ENCODE measurements at regions not wholly inside any gene's neighbourhood (a gene's known extent, or its start where the extent isn't known, plus 50 kb on each side); places are given as distances from the start of the nearest gene placed in this dataset.

- no peak for DNase-seq (ENCODE audit: low read depth)
Measured at GRCh38 chr2:2872713-2873449, 504.7 kb downstream of the EIPR1 start.

DNA sequence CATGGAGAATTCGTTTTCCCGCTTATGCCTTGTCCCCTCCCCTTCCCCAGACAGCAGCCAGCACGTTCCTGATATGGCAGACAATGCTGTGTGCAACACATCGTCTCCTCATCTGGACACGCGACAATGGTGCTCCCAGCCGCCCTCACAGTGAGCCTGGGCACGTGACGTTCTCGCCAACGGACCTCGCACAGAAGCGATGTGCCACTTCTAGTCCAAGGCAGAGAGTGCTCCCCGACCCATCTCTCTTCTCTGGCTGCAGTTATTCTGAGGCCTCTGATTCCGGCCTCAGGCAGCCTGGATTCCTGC lies 505.4 kb downstream of the EIPR1 start:
- no peak for DNase-seq (ENCODE audit: low read depth)

DNA sequence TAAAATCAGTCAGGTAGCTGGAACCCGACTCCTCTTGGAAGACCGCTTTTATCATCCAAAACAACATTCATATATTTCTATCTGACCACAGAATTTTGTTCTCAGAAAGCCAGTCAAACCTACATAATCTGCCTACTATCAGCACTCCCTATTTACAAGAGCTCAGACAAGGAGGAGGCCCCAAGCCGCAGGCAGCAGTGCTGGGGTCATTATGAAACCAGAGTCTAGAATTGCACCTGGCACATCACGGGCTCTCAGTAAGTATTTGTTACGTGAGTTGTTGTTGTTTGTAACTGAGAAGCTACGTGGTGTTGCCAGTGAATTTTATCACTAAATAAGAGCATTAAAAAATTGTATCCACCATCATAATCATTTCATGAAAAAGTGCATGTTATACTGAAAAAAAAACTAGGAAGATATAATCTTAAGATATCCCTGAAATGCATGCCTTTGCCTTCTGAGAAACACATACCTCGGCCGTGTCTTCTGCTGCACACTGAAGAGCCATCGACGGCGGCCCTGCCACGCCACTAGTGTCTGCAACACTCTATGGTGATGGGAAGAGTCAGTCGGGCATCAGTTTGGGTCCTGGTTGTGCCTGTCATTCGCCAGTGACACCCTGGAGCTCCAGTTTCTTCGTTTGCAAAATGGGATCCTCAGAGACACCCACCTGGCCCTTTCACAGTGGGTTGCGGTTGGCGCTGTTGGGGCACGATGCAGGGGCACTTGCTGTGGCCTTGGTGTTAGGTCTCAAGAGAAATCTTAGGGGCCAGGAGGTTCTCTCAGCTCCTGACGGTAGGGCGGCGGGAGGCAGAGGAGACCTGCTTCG lies 505.9 kb downstream of the EIPR1 start:
- no peak for DNase-seq (ENCODE audit: low read depth)

DNA sequence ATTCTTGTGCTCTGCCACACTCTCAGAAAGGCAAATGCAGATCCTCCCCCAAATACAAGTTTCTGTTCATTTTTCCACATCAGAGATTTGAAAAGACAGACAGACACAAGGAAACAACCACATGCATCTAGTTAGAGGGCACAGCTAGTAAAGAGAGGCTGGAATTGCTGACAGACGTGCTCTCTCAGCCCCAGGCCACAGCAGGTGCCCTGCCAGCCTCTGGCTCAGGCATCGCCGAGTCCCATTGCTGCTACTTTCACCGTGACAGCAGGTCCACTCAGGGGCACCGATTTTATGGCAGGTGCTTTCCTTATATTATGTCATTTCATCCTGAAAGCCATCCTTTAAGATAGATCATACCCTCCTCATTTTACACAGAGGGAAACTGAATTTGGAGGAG lies 507.5 kb downstream of the EIPR1 start:
- no peak for DNase-seq (ENCODE audit: low read depth)

DNA sequence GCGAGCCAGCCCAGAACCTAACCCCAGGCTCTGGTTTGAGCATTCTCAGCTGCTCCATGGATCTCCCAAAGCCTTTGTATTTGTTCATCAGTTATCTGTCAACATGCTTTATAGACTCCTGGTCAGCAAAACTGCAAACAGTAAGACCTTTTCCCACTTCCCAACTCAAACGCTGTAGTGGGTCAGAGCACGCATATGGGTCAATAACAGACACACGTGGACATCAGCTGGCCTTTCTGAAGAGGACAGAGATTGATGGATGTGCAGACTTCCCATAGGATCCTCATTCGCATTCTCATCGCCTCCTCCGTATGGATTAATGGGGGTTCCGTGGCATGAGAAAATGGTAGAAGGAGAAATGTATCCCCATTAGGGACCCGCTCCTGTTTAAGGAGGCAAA lies 508.1 kb downstream of the EIPR1 start:
- no peak for DNase-seq (ENCODE audit: low read depth)

DNA sequence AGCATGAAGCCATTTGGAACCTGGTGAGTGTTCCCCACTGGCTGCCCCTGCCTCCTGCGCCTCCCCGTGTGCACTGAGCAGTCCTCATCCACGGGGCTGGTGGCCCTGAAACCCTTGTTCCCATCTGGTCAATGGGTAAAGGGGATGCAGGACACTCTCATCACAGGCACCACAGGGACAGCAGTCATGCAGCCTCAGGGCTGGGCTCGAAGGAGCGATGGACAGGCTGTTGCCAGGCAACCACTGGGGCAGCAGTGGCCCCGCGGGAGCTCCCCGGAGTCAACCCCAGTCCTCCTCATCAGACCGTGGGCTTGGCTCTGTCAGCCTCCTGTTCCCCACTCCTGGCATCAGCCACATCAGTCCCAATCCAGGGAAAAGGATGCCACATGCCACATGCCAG lies 509.5 kb downstream of the EIPR1 start:
- DNase-seq (ENCODE audit: low read depth): no peak

GRCh38 chr2:2867397-2867979 lies 510.1 kb downstream of the EIPR1 start:
- no peak for DNase-seq (ENCODE audit: low read depth)

DNA sequence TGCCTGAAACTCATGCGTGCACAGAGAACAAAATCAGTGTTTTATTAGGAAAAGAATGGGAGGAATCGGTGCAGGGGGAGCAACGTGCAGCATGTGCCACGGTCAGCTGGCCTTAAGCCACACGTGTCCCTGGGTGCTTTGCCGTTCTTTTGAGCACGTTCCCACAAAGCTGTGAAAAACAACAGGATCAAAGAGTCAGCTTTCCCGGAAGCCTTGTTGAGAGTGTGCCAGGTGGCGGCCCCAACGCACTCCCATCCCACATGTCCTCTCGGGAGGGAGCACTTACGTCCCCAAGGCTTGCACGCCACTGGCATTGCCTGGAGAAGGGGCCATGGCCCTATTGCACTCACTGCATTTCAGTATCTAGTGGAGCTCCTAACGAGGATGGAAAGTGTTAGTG lies 511.2 kb downstream of the EIPR1 start:
- no peak for DNase-seq (ENCODE audit: low read depth)

DNA sequence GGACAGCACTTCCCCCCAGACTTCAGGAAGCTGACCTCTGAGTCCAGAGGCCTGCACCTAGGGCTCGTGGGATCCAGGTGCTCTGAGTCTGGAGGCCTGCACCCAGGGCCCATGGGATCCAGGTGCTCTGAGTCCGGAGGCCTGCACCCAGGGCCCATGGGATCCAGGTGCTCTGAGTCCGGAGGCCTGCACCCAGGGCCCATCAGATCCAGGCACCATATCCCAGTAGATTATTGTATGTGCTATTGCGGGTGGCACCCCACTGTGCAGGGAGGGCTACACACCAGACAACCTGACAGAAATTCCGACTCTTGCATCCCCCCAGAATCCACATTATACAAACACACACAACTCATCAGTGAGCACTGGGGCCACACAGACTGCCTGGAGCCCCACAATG lies 515.2 kb downstream of the EIPR1 start:
- DNase-seq (ENCODE audit: low read depth): no peak

DNA sequence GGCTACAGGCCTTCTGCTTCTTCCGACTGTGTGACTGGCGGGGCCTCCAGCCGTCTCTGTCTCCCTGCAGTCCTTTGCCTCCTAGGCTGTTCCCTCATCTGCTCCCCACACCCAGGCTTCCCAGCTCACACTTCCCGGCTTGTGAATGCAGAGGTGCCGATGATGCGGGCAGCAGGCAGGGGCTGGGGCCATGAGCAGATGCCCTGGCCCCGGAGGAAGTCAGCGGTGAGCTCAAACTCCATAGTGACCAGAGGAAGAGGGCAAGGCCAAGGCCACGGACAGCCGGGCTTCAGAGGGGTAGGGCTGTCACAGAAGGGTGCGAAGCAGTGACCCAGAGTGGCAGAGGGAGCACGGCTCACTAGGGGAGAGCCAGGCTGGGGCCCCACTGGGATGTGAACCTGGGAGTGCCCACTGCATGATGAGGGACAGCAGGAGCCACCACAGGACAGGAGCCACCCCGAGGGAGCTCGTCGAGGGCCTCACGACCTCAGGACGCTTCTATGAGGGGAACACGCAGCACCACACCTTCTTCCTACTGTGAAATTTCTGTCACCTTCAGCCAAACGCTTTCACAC lies 515.9 kb downstream of the EIPR1 start:
- DNase-seq (ENCODE audit: low read depth): no peak

DNA sequence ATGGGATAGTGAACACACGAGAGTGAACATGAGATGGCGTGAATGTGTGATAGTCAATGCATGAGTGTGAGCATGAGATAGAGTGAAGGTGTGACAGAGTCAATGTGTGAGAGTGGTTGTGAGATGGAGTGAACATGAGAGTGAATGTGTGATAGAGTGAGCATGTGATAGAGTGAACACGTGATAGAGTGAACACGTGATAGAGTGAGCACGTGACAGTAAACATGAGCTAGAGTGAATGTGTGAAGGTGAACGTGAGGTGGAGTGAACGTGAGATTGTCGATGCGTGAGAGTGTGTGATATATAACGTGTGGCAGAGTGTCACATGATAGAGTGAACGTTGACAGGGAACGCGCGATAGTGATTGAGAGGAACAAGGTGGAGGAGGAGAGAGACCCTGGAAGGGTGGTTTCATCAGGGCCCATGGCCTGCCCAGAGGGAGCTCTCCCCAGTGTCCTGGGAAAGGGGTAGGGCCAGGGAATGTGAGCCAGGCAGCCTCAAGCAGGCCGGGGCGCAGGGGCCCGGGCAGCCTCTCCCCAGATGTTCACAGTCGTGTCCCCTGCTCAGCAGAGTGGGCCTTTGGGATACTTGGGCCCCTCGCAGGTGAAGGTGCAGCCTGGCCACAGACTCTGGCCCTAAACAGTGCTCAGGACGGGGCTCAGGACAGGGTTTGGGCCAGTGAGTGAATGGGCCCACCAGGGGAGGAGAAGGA lies 516.9 kb downstream of the EIPR1 start:
- DNase-seq (ENCODE audit: low read depth): no peak

DNA sequence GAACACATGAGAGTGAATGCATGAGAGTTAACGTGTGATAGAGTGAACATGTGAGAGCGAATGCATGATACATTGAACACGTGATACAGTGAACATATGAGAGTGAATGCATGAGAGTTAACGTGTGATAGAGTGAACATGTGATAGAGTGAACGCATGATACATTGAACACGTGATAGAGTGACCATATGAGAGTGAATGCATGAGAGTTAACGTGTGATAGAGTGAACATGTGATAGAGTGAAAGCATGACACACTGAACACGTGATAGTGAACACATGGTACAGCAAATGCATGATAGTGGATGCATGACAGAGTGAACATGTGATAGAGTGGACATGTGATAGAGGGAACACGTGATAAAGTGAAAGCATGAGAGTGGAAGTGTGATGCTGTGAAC lies 517.9 kb downstream of the EIPR1 start:
- DNase-seq (ENCODE audit: low read depth): no peak

DNA sequence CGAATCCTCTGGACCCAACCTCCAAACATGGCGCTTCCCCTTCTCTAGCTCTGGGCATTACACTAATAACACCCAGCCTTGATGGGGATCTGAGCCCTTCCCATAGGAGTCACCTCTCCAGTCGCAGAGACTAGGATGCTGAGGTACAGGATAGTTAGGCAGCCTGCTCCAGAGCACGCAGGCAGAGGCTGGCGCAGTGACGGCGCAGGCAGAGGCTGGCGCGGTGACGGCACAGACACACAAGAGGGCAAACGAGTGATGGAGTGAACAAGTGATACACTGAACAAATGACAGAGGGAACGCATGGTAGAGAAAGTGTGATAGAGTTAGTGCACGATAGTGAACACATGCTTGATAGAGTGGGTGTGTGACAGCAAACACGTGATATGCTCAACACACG lies 518.5 kb downstream of the EIPR1 start:
- no peak for DNase-seq (ENCODE audit: low read depth)

- DNase-seq (ENCODE audit: low read depth): no peak
Measured at GRCh38 chr2:2856723-2857415, 520.7 kb downstream of the EIPR1 start.

DNA sequence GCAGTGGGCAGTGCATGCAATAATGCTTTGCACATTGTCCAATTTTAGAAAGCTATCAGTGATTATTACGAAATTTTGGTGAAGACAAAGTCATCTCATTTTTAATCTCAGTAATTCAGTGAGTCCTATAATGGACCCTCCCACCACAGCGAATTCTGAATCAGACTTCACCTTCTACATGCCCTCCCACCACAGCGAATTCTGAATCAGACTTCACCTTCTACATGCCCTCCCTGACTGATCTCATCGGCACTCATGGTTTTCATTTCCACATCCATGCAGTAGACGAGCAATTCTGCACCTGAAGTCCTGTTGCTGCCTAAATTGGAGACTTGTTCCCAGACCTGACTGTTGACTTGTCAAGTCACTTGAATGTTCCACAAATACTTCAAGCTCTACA lies 522.3 kb downstream of the EIPR1 start:
- no peak for DNase-seq (ENCODE audit: low read depth)

GRCh38 chr2:2853346-2853745 lies 522.3 kb upstream of the MYT1L start:
- DNase-seq (ENCODE audit: low read depth): no peak

- no peak for DNase-seq (ENCODE audit: low read depth)
Measured at GRCh38 chr2:2851806-2852777, 521.0 kb upstream of the MYT1L start.

- no peak for DNase-seq (ENCODE audit: low read depth)
Measured at GRCh38 chr2:2851316-2851715, 520.2 kb upstream of the MYT1L start.

DNA sequence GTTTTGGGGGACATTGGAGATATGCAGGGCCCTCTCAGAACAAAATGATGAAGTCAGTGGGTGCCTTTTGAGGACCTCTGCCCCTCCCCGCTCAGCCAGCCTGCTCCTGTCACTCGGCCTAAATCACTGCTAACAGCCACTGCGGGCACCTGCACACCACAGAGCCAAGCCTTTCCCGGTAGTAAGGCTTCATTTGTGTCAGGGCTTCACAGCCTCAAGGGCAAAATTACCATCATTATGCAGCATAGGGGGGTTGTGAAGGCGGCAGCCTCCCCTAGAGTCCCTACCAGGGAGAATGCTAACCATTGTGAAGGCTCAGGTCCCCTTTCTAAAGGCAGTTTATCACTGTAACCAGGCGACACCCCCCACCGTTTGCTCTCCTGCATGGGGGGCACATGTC lies 519.8 kb upstream of the MYT1L start:
- DNase-seq (ENCODE audit: low read depth): no peak

- DNase-seq (ENCODE audit: low read depth): no peak
Measured at GRCh38 chr2:2850218-2850755, 519.2 kb upstream of the MYT1L start.
